ENCODE measurements at regions not wholly inside any gene's neighbourhood (a gene's known extent, or its start where the extent isn't known, plus 50 kb on each side); places are given as distances from the start of the nearest gene placed in this dataset.

DNA sequence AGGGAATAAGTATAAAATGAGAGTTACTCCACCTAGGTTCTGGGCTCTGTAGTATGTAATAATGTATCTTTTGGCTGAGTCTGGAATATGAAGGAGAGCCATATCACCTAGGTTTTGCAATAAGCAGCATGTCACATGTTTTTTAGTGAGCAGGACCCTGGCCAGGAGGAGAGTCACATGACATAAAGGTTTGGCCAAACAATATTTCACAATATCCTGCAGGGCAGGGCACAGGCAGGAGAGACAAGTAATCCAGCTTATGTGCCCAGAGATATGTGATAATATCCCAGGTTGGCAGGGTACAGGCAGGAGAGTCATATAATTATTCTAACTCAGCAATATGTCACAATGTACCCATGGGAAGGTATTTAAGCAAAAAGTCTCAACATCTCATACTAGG is 1169.6 kb upstream of the AMELY start:
- no peak overlapping the region for H3K27ac ChIP-seq (ENCODE audit: low read length)
- TF ChIP-seq EZH2phosphoT487 (IDR thresholded peaks at IDR 0.05; ENCODE audit: low read depth) = no peak
- TF ChIP-seq, protein P1, sequence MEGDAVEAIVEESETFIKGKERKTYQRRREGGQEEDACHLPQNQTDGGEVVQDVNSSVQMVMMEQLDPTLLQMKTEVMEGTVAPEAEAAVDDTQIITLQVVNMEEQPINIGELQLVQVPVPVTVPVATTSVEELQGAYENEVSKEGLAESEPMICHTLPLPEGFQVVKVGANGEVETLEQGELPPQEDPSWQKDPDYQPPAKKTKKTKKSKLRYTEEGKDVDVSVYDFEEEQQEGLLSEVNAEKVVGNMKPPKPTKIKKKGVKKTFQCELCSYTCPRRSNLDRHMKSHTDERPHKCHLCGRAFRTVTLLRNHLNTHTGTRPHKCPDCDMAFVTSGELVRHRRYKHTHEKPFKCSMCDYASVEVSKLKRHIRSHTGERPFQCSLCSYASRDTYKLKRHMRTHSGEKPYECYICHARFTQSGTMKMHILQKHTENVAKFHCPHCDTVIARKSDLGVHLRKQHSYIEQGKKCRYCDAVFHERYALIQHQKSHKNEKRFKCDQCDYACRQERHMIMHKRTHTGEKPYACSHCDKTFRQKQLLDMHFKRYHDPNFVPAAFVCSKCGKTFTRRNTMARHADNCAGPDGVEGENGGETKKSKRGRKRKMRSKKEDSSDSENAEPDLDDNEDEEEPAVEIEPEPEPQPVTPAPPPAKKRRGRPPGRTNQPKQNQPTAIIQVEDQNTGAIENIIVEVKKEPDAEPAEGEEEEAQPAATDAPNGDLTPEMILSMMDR (IDR thresholded peaks at IDR 0.05; ENCODE audit: low read depth, low read length) = no peak

DNA sequence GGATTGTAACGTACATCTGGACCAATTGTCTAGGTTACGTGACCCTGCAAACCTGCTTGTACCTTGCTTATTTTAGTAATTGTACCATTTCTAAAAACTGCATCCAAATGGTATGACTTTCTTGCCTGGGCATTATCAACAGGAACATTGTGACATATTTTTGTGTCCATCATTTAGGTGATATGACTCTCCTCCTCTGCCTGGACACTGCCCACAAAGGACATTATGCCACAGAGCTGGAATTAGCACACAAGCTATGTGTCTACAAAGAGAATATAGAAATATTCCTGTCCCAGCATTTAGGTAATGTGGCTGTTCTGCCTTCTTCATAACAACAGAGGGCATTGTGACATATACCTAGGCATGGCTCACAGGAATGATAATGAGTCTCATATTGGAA is 1153.7 kb upstream of the AMELY start:
- Histone ChIP-seq H3K27me3 (ENCODE audit: low read depth, low read length) (no peaks in the 10 kb centered on the region), H2AFZ (ENCODE audit: low read depth, low read length) (no peak overlapping the region), H3K27ac (ENCODE audit: low read length) (no peak overlapping the region), H3K79me2 (ENCODE audit: low read length) (no peaks in the 10 kb centered on the region), H3K9me3 (ENCODE audit: insufficient read depth, low read length) (no peaks in the 10 kb centered on the region), H3K9ac (ENCODE audit: low read length) (no peak overlapping the region), H3K4me2 (ENCODE audit: low read length) (no peak overlapping the region), H3K4me1 (ENCODE audit: low read length) (no peaks in the 10 kb centered on the region), H4K20me1 (ENCODE audit: insufficient read depth, low read length) (no peaks in the 10 kb centered on the region), H3K36me3 (replicated peaks; ENCODE audit: low read depth, low read length) (no peaks in the 10 kb centered on the region), H3K4me3 (ENCODE audit: low read length) (no peak overlapping the region)
- no peak for TF ChIP-seq EZH2phosphoT487 (IDR thresholded peaks at IDR 0.05; ENCODE audit: low read depth)
- TF ChIP-seq, protein P1 (IDR thresholded peaks at IDR 0.05; ENCODE audit: low read depth, low read length) = no peak

More for the DNA sequence above, 1169.6 kb upstream of the AMELY start:
- Histone ChIP-seq H3K36me3 (replicated peaks; ENCODE audit: low read depth, low read length) (no peaks in the 10 kb centered on the region), H3K9ac (ENCODE audit: low read length) (no peak overlapping the region), H3K4me3 (ENCODE audit: low read length) (no peak overlapping the region), H3K9me3 (ENCODE audit: insufficient read depth, low read length) (no peaks in the 10 kb centered on the region), H3K79me2 (ENCODE audit: low read length) (no peaks in the 10 kb centered on the region), H3K4me2 (ENCODE audit: low read length) (no peak overlapping the region), H3K27me3 (ENCODE audit: low read depth, low read length) (no peaks in the 10 kb centered on the region), H4K20me1 (ENCODE audit: insufficient read depth, low read length) (no peaks in the 10 kb centered on the region), H2AFZ (ENCODE audit: low read depth, low read length) (no peak overlapping the region), H3K4me1 (ENCODE audit: low read length) (no peaks in the 10 kb centered on the region)

DNA sequence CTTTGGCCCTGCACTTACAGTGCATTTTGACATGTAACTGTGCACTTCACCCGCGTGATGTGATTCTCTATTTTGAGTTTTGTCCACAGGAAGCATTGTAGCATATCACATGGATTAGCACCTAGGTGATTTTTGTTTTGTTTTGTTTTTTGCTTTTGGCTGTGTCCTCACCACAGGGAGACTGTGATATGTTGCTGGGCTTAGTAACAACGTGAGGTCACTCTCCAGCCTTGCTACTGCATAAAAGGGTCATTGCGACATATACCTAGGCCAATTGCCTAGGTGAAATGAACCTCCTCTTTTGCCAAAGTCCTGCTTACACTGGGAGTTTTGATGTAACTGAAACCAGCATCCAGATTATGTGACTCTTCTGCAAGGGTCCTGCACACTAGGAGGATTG is 1152.9 kb upstream of the AMELY start:
- no peaks in the 10 kb centered on the region for H3K79me2 ChIP-seq (ENCODE audit: low read length)
- no peaks in the 10 kb centered on the region for H3K9me3 ChIP-seq (ENCODE audit: insufficient read depth, low read length)
- H4K20me1 ChIP-seq (ENCODE audit: insufficient read depth, low read length) = no peaks in the 10 kb centered on the region
- no peak for TF ChIP-seq EZH2phosphoT487 (IDR thresholded peaks at IDR 0.05; ENCODE audit: low read depth)
- TF ChIP-seq, protein P1 (IDR thresholded peaks at IDR 0.05; ENCODE audit: low read depth, low read length) = no peak
- H3K4me1 ChIP-seq (ENCODE audit: low read length) = no peaks in the 10 kb centered on the region
- no peaks in the 10 kb centered on the region for H3K36me3 ChIP-seq (replicated peaks; ENCODE audit: low read depth, low read length)
- no peak overlapping the region for H3K4me2 ChIP-seq (ENCODE audit: low read length)
- no peak overlapping the region for H2AFZ ChIP-seq (ENCODE audit: low read depth, low read length)
- no peaks in the 10 kb centered on the region for H3K27me3 ChIP-seq (ENCODE audit: low read depth, low read length)
- no peak overlapping the region for H3K4me3 ChIP-seq (ENCODE audit: low read length)
- no peak overlapping the region for H3K27ac ChIP-seq (ENCODE audit: low read length)
- no peak overlapping the region for H3K9ac ChIP-seq (ENCODE audit: low read length)

DNA sequence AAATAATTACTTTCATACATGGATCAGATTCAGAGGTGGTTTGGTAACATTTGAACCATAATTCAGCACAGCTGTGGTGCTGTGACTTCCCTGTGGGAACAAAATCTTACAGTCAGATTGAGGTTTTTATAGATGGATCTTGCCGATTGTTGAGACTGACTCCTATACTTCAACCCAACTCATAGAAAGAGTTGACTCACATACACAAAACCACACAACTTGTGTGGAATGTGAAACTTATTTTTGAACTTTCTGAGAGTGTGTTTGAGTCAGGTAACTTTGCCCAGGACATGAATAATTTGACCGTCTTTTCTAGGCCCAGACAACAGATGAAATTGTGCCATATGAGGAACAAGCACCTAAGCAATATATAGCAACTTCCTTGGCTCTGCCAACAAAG is 1152.4 kb upstream of the AMELY start:
- Histone ChIP-seq H3K27me3 (ENCODE audit: low read depth, low read length) (no peaks in the 10 kb centered on the region), H3K9ac (ENCODE audit: low read length) (no peak overlapping the region), H4K20me1 (ENCODE audit: insufficient read depth, low read length) (no peaks in the 10 kb centered on the region), H3K9me3 (ENCODE audit: insufficient read depth, low read length) (no peaks in the 10 kb centered on the region), H3K4me1 (ENCODE audit: low read length) (no peaks in the 10 kb centered on the region), H3K4me3 (ENCODE audit: low read length) (no peak overlapping the region), H2AFZ (ENCODE audit: low read depth, low read length) (no peak overlapping the region), H3K27ac (ENCODE audit: low read length) (no peak overlapping the region), H3K79me2 (ENCODE audit: low read length) (no peaks in the 10 kb centered on the region), H3K36me3 (replicated peaks; ENCODE audit: low read depth, low read length) (no peaks in the 10 kb centered on the region), H3K4me2 (ENCODE audit: low read length) (no peak overlapping the region)
- TF ChIP-seq EZH2phosphoT487 (IDR thresholded peaks at IDR 0.05; ENCODE audit: low read depth) = no peak
- TF ChIP-seq, protein P1 (IDR thresholded peaks at IDR 0.05; ENCODE audit: low read depth, low read length) = no peak

Measured in OCI-LY3 (cell line).